BJ (cell line): ENCODE measurements at regions not wholly inside any gene's neighbourhood (a gene's known extent, or its start where the extent isn't known, plus 50 kb on each side); places are given as distances from the start of the nearest gene placed in this dataset.
"Not testable (repeated sequence)": the region's sequence is repeated elsewhere in the genome, so short reads cannot be mapped to it uniquely, and the experiment has no call there.

Source experiments
- CTCF ChIA-PET: fragments of 350-600 bp; formaldehyde crosslinking; extraction: SDS; loops from one replicate; lab custom pipeline; 2021; ENCODE audit warnings: antibody characterized with exemption, inconsistent platforms; lab: Yijun Ruan, JAX
- POLR2A ChIA-PET: fragments of 300-600 bp; sonication (Branson Sonifier 250); formaldehyde crosslinking; extraction: SDS; loops from one replicate; lab custom pipeline; 2021; ENCODE audit warnings: antibody characterized with exemption; lab: Charles Lee
- DNase-seq: peaks from one replicate; pipeline ENCODE4 v3.0.0-alpha.2; 2011; ENCODE audit warnings: low read depth
- H3K27me3 ChIP-seq: 2 replicates; pipeline ENCODE4 v1.6.0; 2011; ENCODE audit warnings: low read length; ENCODE audit not compliant: control insufficient read depth, insufficient read depth
- H3K36me3 ChIP-seq: 2 replicates; pipeline ENCODE4 v1.5.1; 2011; ENCODE audit warnings: low read length; ENCODE audit not compliant: control insufficient read depth, insufficient read depth
- H3K4me3 ChIP-seq: 2 replicates; pipeline ENCODE4 v1.5.1; 2011; ENCODE audit warnings: low read depth, mild to moderate bottlenecking, control low read depth, low read length
- CTCF ChIP-seq: IDR thresholded peaks from 2 replicates; pipeline ENCODE4 v1.5.1; 2011; ENCODE audit warnings: low read depth, mild to moderate bottlenecking, control low read depth, inconsistent platforms, low read length, moderate library complexity; ENCODE audit not compliant: insufficient read depth

- no peak for DNase-seq
- H3K36me3 ChIP-seq, result no peaks in the 10 kb centered on the region
- no peaks in the 10 kb centered on the region for H3K27me3 ChIP-seq
- ChIA-PET POLR2A (no interaction called here), CTCF (no interaction called here)
- no peak for TF ChIP-seq CTCF
- no peak overlapping the region for H3K4me3 ChIP-seq
Measured at GRCh38 chr2:145797692-145798091, 1277.8 kb upstream of the ZEB2 start.

- H3K4me3 ChIP-seq, result no peak overlapping the region
- no peaks in the 10 kb centered on the region for H3K27me3 ChIP-seq
- POLR2A ChIA-PET, result interaction anchor here (0.6 kb wide), 1 partner anchor 32 kb away, joined by 5 read pairs; no protein-coding TSS in a partner anchor
- CTCF ChIA-PET, result no interaction called here
- no peaks in the 10 kb centered on the region for H3K36me3 ChIP-seq
- DNase-seq, result no peak
- no peak for TF ChIP-seq CTCF
Measured at GRCh38 chr2:145792745-145793144, 1272.8 kb upstream of the ZEB2 start.

DNA sequence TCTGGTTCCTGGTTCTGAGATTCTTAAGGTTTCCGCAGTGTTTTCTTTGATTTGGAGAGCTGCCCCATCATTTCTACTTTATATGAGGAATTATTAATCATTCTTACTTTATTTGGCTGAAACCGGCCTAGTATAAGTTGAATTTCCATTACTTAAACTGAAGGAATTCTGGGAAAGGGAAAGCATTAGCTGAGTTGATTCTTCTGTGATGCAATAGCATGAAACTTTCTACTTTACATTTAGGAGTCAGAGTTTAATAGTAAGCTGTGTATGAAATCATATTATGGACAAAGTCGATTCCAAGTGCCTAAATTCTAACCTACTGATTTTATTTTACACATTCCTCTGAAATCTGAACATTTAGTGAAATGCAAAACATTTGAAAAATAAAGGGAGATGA, 1269.7 kb upstream of the ZEB2 start:
- Histone ChIP-seq H3K27me3 (no peaks in the 10 kb centered on the region), H3K4me3 (no peak overlapping the region), H3K36me3 (no peaks in the 10 kb centered on the region)
- ChIA-PET POLR2A (no interaction called here), CTCF (no interaction called here)
- DNase-seq, result no peak
- no peak for TF ChIP-seq CTCF

GRCh38 chr2:145787597-145788361, 1267.9 kb upstream of the ZEB2 start:
- DNase-seq, CTCF ChIA-PET, H3K4me3 ChIP-seq, H3K27me3 ChIP-seq, H3K36me3 ChIP-seq, POLR2A ChIA-PET: not testable (repeated sequence)

- DNase-seq, H3K27me3 ChIP-seq, H3K36me3 ChIP-seq, H3K4me3 ChIP-seq, POLR2A ChIA-PET: not testable (repeated sequence)
- CTCF ChIA-PET, result interaction anchor here (1.5 kb wide), 1 partner anchor 12 kb away, joined by 4 read pairs; no protein-coding TSS in a partner anchor
Measured at GRCh38 chr2:145782607-145783006, 1262.7 kb upstream of the ZEB2 start.

DNA sequence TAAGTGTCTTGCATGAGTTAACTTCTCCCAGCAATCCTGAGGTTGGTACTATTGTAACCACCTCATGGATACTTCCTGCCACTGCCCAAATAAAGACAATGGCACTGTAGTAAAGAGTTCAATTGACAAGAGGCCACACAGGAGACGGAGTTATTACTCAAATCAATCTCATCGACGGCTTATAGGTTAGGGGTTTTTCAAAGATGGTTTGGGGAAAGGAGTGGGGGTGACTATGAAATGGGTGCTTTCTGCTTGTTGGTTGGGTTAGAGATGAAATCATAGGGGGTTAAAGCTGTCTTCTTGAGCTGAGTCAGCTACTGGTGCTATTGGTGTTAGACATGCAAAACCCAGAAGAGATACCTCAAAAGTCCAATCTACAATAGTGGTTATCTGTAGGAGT, 1258.0 kb upstream of the ZEB2 start:
- no peak for DNase-seq
- ChIA-PET POLR2A (no interaction called here), CTCF (interaction anchor here (0.9 kb wide), 1 partner anchor 56 kb away, joined by 3 read pairs; no protein-coding TSS in a partner anchor)
- Histone ChIP-seq H3K27me3 (peaks cover 2% of the 10 kb centered on the region; the same call in 1 of the 2 replicates), H3K4me3 (no peak overlapping the region), H3K36me3 (no peaks in the 10 kb centered on the region)
- no peak for TF ChIP-seq CTCF
